NCI-H82 treated with DMSO at 0.1 percent for 48 hours (cell line): ENCODE measurements at regions not wholly inside any gene's neighbourhood (a gene's known extent, or its start where the extent isn't known, plus 50 kb on each side); places are given as distances from the start of the nearest gene placed in this dataset.

ENCODE experiments used
- DNase-seq: peaks from one replicate; lab custom pipeline; 2025; ENCODE audit not compliant: unreplicated experiment; lab: John Stamatoyannopoulos, UW

DNA sequence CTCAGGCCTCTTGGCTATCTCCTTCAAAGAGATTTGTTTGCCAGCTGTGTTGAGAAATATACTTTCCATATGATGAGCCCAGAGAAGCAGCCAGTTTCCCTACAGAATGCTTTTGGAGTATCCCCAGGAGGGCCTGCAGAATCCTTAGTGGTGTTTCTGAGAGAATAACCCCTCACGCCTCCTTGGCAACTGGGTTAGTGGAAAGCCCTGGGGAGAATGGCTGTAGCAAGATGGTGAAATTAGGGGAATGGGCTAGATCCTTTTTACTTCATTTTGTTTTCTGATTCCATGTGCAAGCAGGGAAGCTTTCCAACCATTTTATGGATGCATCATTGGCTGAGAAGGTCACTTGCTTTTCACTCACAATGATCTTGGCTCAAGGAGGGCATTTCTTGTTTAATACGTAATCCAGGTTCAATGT, 364.6 kb downstream of the DMRT2 start:
- DNase-seq = no peak

DNA sequence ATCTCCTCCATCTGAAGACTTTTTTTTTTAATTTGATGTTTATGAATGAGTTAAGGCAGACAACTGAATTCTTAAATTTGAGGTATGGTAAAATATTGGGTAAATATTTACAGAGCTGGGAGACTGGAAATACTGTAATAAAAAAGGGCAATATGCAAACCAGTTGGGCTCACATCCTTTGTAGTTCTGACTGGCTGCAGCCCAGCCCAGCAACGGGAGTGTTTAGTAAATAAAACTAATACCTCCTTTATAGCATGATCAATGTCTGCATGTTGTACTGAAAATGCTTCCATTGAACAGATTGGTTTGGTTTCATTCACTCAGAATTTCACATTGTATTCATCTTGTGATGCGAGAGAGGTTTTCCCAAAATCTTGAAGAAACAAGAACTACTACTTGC, 365.0 kb downstream of the DMRT2 start:
- no peak for DNase-seq

DNA sequence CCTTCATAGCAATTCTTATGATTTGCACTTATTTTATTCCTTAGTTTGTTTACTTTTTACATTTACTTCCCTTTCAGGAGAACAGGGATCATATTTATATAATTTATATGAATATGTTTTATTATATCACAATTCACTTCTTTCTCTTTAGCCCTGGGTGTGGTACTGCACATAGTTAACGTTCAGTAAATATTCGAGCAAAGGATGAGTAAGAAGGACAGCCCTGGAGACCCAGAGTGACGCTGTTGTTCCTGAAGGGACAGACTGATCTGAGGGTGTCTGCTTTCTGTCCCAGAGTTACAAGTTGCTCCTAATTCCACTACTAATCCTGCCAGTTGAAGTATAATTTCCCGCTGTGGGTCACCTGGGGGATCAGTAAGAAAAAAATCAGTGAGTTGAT, 366.1 kb downstream of the DMRT2 start:
- no peak for DNase-seq

DNA sequence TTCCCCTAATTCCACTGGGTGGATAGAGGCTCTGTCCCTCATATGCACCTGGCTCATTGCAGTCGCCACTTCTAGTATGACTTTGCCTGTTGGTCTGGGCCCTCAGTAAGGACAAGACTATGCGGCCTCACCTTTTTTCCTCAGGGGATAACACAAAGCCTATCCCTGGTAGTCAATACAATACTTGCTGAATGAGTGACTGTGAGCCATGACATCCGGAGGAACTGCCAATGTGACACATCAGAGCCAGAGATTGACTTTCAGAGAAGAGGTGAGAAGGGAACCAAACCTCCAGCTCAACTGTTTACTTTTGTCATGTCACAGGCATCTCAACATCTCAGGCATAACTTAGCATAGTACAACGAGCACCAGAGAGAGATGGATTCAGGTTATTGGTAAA, 371.3 kb downstream of the DMRT2 start:
- DNase-seq = no peak

DNA sequence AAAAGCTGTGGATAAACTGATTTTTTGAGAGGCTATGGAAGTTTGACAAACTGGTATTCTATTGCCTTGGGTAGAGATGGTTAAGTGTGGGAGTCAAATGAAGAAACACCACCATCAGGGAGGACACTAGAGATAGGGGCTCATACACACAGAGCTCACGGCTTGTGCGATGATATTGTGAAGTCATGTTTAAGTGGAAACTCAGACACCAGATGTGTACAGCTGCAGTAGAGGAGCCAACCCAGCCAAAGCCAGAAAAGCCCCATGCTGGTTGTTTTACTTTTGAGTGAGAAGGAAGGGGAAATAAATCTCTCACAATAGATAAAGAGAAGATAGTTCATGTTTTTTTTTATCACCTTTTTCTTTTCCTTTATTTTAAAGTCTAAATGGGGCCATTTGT, 377.7 kb downstream of the DMRT2 start:
- DNase-seq = no peak

DNA sequence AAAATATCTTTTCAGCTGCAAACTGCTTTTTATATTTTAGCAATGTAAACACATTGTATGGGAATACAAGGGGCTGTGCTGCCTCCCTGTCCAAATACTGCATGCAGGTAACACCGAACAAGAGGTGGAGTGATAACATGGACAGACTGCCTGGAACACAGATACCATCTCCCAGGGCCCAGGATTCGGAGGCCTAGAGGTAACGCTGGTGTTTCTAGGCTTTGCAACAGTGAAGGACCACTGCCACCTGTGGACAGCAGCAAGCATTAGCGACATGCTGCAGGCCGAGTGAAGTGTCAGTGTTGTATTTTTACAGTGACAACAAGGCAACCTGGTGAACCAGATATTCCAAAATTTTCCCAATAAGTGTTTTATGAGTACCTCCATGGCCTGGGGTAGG, 379.1 kb downstream of the DMRT2 start:
- DNase-seq = no peak

DNA sequence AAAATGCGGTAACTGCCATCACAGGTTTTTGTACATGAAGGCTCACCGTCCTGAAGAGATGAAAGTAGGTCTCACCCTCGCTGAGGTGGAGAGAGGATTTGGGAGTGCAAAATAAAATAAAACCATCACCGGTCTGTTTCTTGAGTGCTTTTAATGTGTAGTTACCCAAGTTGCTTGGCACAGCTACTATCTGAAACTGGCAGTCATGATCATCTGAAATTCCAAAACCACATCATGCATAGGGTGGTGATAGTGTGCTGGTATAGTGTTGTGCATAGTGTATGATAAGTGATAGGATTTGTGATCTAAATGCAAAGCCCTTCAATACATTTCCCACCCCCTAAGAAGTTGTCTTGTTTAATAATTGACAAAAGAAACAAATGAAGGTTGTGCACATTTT, 381.3 kb downstream of the DMRT2 start:
- no peak for DNase-seq

DNA sequence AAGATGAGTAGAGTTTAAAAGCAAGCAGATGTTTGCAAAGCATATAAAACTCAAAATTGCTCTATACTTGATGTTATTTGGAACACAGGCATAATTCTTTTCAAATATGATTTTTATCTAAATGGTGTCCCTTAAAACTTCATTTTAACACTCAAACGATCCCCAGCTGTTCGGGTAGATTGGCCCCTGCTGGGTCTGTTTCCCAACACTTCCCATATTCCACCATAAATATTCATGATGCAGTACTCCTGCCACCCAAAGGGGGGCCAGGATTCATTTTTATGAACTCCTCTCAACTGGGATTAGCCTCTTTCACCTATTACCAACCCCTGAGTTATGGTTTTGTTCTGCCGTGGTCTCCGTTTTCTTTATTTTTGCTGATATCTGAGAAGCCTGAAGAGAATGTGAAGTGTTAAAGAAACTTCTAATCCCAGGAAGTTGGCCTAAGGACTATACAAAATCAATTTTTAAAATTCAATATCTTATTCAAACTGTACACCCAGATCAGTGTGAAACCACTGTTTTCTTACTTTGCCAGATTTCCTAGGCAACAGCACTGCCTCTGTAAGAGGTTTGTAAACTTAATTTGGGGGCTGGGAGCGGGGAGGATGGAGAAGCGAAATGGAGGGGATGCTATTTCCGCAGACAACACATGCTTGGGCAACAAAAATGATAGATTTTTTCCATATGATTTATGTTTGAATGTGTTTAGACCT, 384.1 kb downstream of the DMRT2 start:
- no peak for DNase-seq

DNA sequence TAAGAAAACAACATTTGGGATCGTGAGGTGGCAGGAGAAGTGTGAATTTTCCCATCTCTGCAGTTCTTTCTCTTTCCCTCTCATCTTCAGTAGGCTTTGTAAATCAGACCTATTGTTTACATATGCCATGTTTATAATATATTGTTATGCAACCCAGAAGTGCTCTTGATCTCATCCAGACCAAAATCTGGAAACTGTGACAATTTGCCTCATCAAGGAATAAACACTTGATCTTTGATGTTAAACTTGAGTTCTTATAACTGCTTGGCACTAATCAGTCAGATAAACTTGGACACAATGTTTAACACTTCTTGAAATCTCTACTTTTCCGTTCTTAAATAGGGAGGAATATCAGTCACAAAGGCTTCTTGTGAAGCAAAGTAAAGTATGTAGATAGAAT, 384.7 kb downstream of the DMRT2 start:
- DNase-seq = no peak

DNA sequence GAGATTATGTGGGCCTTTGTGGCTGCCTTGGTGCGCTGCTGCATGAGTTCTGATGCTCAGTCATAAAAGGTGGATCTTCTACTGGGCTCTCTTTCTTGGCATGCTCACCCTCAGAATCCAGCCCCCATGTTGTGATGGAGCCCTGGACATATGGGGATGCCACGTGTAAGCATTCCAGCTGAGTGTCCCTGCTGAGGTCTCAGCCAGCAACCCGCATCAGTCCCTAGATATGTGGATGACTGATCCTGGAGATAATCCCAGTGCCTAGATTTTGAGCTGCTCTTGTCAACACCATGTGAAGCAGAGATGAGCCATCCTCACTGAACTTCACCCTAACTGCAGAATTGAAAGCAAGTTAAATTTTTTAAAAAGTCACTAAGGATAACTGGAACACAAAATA, 390.1 kb downstream of the DMRT2 start:
- DNase-seq = no peak

DNA sequence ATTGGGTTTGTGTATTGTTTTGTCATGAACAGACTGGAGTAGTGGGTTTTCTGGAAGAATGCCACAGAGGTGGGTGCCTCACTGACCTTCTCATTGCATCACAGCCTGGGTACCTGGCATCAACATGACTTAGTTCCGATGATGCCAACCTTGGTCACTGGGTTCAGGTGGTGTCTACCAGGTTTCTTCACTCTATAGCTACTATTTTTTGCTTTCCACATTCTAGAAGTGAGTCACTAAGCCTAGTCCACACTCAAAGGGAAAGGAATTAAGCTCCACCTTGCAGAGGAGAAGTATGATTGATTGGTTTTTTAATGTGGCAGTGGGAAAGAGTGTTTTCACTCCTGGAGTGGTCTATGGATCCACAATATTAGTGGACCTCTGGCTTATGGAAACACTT, 391.9 kb downstream of the DMRT2 start:
- no peak for DNase-seq

DNA sequence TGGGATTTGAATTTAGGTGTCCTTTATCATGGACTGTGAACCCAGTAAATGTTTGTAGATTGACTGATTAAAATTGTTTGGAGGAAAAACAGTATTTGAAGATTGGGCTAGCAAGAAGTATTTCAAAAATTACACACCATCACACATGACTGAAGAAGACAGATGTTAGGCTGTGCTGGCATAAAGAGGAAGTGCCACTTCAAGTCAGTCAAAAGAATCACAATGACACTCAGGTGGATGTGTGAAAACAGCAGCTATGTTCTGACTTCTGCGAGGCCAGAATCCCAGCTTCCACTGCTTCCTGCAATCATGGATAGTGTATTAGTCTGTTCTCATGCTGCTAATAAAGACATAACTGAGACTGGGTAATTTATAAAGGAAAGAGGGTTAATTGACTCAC, 393.3 kb downstream of the DMRT2 start:
- no peak for DNase-seq

DNA sequence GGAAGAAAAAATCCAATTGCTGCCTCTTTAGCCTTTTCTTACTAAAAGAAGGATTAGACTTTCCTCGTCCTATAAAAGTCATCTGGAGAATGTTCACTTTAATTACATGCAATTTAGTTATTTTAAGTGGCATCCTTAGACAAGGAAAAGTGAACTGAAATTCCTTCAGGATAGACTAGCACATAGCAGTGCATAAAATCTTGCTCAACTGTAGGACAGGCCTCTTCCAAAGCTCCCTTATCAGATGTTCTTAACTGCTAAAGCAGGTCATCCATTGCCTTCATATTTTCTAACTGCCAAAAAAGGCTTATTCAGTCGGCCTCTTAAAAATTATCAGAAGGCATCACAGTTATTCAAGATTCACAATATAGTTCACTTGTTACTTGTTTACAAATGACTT, 396.5 kb downstream of the DMRT2 start:
- no peak for DNase-seq

DNA sequence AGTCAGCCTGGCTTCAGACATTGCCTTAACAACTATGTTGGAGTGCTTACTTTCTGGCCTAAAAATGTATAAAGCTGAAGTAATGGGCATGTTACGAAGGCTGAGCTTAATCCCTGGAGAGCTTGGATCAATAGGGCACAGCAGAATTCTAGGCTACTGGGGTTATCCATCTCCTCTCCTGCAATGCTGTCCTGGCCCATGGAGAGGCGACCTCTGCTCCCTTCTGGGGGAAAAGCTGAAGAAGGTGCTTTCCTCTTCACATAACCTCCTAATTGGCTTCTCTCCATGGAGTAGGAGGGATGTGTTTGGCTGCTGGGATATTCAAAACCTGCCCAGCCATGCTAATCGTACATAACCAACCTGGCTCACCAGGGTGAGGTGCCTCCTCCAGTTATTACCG, 403.5 kb downstream of the DMRT2 start:
- no peak for DNase-seq

DNA sequence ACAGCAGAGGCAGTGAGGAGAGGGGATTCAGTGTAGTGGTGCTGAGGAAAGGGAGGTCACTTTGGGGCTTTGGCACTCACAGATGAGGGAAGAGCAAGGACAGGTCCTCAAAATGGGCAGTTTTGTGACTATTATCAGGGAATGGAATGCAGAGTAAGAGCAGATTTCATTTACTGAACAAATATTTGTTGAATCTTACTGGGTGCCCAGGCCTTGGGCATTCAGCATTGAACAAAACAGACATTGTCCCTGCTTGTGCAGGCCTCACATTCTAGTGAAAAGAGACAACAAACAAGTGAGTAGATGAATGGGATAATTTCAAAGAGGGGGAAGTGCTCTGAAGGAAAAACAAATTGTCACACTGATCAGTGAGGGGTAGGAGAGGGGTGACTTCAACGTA, 404.1 kb downstream of the DMRT2 start:
- DNase-seq = no peak

DNA sequence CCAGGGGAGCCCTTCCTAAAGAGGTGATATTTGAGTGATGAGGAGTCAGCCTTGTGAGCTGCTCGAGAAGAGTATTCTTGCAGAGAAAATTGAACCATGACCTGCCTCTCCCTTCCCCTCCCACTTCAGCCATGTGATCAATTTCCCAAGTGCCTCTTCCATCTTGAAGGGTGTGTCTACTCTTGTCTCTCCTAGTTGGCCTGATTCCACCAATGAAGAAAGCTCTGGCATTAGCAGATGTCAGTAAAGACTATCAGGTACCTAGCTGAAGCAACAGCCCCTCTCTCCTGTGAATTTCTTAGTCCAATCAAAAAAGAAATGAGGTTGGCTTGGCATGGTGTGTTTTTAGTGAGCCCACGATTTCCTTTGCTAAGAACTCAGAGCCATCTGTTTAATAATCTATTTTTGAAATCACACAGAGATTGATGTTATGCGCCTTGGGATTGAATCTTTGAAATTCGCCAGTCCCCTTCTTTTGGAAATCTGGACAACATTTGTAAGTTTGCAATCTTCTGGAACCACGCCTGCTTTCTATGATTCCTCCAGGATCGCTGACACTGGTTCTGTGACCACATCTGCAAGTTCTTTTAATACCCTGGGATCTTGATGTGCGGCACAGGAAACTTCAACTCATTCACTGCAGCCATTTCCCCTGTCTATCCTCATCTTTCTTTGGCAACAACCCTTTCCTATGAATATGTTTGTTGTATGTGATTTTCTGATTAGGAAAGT, 404.6 kb downstream of the DMRT2 start:
- DNase-seq = no peak

DNA sequence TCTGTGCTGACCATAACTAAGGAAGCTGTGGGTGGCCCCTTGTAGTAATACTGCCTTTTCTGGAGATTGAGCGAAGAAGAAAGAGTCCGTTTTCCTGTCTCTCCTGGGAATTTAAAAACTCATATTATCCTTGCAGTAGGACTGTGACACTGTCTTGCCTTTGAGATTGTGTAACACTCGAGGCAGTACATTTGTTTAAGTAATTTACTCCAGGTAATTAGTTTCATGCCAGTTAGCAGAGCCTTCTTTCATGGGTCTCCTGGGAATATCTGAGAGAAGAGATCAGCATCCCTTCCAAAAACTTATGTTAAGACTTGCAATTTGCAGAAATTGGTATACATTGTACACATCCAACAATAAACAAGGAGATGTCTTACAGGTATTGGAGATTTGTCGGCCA, 405.6 kb downstream of the DMRT2 start:
- DNase-seq = no peak

DNA sequence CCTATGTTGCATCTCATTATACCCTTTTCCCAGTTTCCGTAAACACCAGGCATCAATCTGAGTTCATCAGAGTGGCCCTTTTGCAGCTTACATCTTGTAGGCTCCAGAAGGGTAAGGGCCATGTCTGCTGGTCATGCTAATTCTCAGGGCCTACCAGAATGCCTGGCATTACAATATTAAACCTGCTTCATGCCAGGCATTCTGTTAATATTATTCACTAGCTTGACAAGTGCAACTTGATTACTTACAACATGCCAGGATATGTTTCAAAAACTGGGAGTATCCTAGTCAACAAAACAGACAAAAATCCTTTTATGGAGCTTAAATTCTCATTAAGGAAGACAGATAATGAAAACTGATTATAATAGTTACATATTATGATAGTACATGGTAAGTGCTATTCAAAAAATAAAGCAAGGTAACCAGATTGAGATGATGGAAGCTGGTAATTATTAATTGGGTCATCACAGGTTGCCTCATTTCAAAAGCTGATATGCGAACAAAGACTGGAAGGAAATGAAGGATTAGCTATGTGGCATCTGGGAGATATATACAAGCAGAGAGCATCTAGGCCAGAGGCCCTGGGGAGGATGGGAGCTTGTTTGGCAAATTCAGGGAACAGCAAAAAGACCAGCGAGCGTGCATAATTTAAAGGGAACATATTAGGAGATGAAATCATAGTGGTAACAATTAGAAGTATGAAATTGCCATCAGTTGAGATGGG, 406.3 kb downstream of the DMRT2 start:
- no peak for DNase-seq

DNA sequence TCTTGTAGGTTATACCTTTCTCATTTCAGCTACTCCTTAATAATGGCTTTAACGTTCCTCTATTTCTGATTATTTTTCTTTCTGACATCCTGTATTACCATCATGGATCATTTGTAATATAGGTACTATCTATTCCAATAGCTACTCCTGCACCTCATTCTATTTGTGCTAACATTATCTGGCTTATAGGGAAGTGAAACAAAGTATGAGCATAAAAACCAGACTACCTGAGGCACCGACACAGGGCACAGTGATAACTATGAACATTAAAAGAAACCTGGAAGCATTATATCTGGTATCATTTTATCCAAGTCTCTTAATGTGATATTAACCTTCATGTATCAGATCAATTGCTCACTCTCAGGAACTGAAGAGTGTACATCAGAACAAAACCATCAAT, 407.3 kb downstream of the DMRT2 start:
- no peak for DNase-seq

DNA sequence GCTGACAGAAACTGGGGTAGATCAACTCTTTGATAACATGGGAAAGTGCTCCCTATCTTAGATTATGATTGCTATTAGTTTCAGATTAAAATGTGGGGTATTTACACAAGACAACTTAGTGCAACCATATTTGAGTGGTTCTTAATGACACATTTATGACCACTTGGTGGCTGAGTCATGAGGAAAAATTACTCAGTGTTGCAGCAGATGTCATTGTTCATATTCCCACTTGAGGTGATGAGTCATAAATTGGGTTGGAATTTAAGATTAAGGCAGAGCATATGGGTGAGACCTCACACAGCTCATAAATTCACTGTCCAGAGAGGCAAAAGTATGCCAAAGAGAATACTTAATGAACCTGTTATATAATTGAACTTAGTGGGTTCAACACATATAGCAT, 408.3 kb downstream of the DMRT2 start:
- no peak for DNase-seq

DNA sequence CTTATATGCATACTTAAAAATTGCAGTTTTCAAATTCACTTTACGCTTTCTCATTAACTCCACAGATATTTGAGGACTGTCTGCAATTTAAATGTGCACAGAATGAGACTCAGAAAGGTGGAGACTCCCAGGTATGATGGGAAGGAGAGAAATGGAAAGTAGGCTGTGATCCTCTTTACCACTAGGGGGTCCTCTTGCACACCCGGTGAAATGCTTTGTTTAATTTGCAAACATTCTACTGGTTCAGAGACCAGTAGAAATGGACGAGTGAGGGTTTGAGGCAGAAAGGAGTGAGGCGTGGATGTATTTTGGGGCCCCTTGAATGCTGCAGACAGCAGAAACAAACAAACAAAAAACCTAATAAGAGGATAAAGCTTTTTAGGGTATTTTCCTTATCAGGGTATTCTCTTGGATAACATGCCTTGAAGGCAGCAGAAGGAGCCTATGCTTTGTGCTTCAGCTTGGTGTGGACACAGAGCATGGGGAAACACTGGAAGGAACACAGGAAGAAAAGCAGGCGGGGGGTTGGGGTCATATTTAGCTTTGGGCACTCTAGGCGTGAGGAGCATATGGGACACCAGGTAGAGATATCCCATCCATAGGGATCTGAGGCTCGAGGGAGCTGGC, 410.1 kb downstream of the DMRT2 start:
- DNase-seq = no peak

DNA sequence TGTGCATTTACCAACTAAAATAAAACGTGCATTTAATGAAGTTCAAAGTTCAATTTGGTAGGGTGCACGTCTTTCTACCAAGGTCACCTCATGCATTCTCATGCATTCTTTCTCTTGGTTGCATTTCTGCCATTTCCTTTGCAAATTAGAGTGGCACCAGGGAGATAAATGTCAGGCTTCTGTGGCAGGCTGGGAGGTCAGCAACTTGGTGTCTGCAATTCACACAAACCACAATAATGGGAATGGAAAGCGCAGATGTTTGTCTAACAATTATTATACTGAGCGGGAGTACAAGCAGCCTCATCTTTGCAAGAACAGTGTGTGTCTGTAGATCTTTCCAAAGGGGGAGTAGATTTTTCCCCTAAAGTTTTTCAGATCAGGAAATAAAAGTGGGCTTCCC, 411.7 kb downstream of the DMRT2 start:
- no peak for DNase-seq
